Stimulated activated CD4-positive, alpha-beta T cell treated with anti-CD3 and anti-CD28 coated beads, Interleukin-12 subunit alpha, Interleukin-12 subunit beta, amount 100 ng/mL, for 24 hours (primary cell): ENCODE measurements at regions not wholly inside any gene's neighbourhood (a gene's known extent, or its start where the extent isn't known, plus 50 kb on each side); places are given as distances from the start of the nearest gene placed in this dataset.
"Not testable (repeated sequence)": the region's sequence is repeated elsewhere in the genome, so short reads cannot be mapped to it uniquely, and the experiment has no call there.

Experiments used
- DNase-seq, 2 experiments: peaks; one replicate each; pipeline ENCODE4 v3.0.0-alpha.2; 2020; ENCODE audit warnings: low read depth in 2 of 2

GRCh38 chr2:129004940-129005490, 686.3 kb upstream of the HS6ST1 start:
- no peak for DNase-seq

- DNase-seq, result no peak
Measured at GRCh38 chr2:129006135-129006886, 687.6 kb upstream of the HS6ST1 start.

- no peak for DNase-seq
Measured at GRCh38 chr2:129006901-129007300, 688.2 kb upstream of the HS6ST1 start.

- no peak for DNase-seq
Measured at GRCh38 chr2:129008055-129008880, 689.6 kb upstream of the HS6ST1 start.

GRCh38 chr2:129008881-129009554, 690.4 kb upstream of the HS6ST1 start:
- no peak for DNase-seq

GRCh38 chr2:129009555-129010146, 691.0 kb upstream of the HS6ST1 start:
- no peak for DNase-seq

- DNase-seq, result no peak
Measured at GRCh38 chr2:129010262-129010661, 691.6 kb upstream of the HS6ST1 start.

- DNase-seq, result no peak
Measured at GRCh38 chr2:129011466-129012061, 692.9 kb upstream of the HS6ST1 start.

- no peak for DNase-seq
Measured at GRCh38 chr2:129014432-129014831, 695.8 kb upstream of the HS6ST1 start.

GRCh38 chr2:129015397-129016285, 697.0 kb upstream of the HS6ST1 start:
- DNase-seq, result no peak

GRCh38 chr2:129016972-129017371, 698.3 kb upstream of the HS6ST1 start:
- no peak for DNase-seq

- no peak for DNase-seq
Measured at GRCh38 chr2:129024796-129025195, 706.1 kb upstream of the HS6ST1 start.

- DNase-seq, result no peak
Measured at GRCh38 chr2:129035992-129036391, 717.3 kb upstream of the HS6ST1 start.

GRCh38 chr2:129043677-129044076, 725.0 kb upstream of the HS6ST1 start:
- DNase-seq, result not testable (repeated sequence)

- DNase-seq, result not testable (repeated sequence)
Measured at GRCh38 chr2:129046475-129046874, 727.8 kb upstream of the HS6ST1 start.

- DNase-seq, result no peak
Measured at GRCh38 chr2:129050101-129050500, 731.4 kb upstream of the HS6ST1 start.

GRCh38 chr2:129055242-129055641, 736.6 kb upstream of the HS6ST1 start:
- DNase-seq, result no peak

GRCh38 chr2:129055824-129056223, 737.2 kb upstream of the HS6ST1 start:
- no peak for DNase-seq

- no peak for DNase-seq
Measured at GRCh38 chr2:129056309-129056958, 737.8 kb upstream of the HS6ST1 start.

- no peak for DNase-seq
Measured at GRCh38 chr2:129056959-129057317, 738.3 kb upstream of the HS6ST1 start.
